ENCODE measurements at regions not wholly inside any gene's neighbourhood (a gene's known extent, or its start where the extent isn't known, plus 50 kb on each side); places are given as distances from the start of the nearest gene placed in this dataset.

- TF ChIP-seq, protein P1, sequence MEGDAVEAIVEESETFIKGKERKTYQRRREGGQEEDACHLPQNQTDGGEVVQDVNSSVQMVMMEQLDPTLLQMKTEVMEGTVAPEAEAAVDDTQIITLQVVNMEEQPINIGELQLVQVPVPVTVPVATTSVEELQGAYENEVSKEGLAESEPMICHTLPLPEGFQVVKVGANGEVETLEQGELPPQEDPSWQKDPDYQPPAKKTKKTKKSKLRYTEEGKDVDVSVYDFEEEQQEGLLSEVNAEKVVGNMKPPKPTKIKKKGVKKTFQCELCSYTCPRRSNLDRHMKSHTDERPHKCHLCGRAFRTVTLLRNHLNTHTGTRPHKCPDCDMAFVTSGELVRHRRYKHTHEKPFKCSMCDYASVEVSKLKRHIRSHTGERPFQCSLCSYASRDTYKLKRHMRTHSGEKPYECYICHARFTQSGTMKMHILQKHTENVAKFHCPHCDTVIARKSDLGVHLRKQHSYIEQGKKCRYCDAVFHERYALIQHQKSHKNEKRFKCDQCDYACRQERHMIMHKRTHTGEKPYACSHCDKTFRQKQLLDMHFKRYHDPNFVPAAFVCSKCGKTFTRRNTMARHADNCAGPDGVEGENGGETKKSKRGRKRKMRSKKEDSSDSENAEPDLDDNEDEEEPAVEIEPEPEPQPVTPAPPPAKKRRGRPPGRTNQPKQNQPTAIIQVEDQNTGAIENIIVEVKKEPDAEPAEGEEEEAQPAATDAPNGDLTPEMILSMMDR (conservative IDR thresholded peaks at IDR 0.05; ENCODE audit: low read depth, low read length): no peak
- no peak for DNase-seq (ENCODE audit: low read depth)
- no peak overlapping the region for H3K4me3 ChIP-seq (ENCODE audit: low read depth, low read length)
These were observed 80.6 kb downstream of the RPL27A start for GRCh38 chr11:8763070-8763685.

DNA sequence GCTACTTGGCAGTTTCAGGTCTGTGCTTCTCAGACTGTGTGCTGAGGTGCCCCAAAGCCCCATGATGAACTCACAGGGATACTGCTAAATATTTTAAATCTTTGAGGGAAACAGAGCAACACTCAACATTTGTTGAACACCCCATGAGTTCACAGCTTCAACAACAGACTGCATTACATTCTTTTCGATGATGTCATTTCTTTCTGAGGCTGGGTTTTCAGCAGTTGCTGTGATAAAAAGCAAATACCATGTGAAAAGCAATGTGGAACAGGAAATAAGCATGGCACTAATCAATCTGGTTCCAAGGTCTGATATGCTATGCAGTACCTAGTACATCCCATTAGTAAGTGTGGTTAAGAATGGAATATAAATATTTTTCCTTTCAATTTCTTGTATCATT, 82.7 kb downstream of the RPL27A start:
- TF ChIP-seq, protein P1 (conservative IDR thresholded peaks at IDR 0.05; ENCODE audit: low read depth, low read length): no peak
- no peak overlapping the region for H3K4me3 ChIP-seq (ENCODE audit: low read depth, low read length)
- peak; percentile 27 for DNase-seq (ENCODE audit: low read depth)

DNA sequence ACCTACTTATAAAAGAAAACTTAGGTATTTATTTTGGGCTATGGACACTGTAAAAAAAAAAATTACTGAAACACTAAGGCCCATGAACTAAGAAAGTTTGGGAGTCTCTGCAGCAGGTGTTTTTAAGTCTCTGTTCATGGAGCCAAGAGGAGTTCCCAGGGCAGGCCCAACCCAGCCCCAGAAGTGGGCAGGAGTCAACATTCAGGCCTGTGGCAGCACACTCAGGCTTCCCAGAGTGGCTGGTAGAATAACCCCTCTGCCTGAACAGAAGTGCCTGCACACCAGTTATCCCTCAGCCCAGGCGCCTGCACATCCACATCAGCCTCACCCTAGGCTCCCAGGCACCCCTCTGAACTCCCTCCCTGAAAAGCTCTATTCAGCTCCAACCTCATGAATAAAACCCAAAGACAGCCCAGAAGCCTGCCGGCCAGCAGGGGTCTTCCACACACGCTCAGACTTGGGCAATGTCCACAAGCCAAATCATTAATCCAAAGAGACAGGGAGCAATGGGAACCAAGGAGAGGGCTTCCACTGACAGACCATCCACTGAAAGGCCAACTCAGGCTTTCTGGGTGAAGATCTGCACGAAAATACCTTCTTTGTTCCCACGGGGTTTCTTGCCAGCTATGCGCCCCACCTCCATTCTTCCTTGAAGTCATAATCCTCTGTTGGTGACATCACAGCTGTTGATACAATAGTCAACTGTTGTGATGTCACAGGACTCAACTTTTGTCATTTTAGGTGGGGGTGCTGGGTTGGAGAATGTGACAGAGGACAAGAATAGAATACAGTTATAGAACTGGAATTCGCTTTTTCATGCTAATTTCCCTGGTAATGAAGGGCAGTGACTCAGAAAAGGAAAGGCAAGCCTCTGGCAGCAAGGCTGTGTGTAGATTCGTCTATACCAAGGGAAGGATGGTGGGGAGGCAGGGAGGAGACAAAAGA, 83.7 kb downstream of the RPL27A start:
- TF ChIP-seq, protein P1 (conservative IDR thresholded peaks at IDR 0.05; ENCODE audit: low read depth, low read length): peak; percentile 3
- DNase-seq (ENCODE audit: low read depth): no peak
- H3K4me3 ChIP-seq (ENCODE audit: low read depth, low read length): no peak overlapping the region

GRCh38 chr11:8766988-8767374, 84.4 kb downstream of the RPL27A start:
- no peak overlapping the region for H3K4me3 ChIP-seq (ENCODE audit: low read depth, low read length)
- DNase-seq (ENCODE audit: low read depth): no peak
- TF ChIP-seq, protein P1 (conservative IDR thresholded peaks at IDR 0.05; ENCODE audit: low read depth, low read length): no peak

GRCh38 chr11:8767466-8768142, 85.0 kb downstream of the RPL27A start:
- no peak overlapping the region for H3K4me3 ChIP-seq (ENCODE audit: low read depth, low read length)
- TF ChIP-seq, protein P1 (conservative IDR thresholded peaks at IDR 0.05; ENCODE audit: low read depth, low read length): no peak
- no peak for DNase-seq (ENCODE audit: low read depth)

- DNase-seq (ENCODE audit: low read depth): peak; percentile 26
- H3K4me3 ChIP-seq (ENCODE audit: low read depth, low read length): no peak overlapping the region
- TF ChIP-seq, protein P1 (conservative IDR thresholded peaks at IDR 0.05; ENCODE audit: low read depth, low read length): peak; percentile 54
These were observed 86.2 kb downstream of the RPL27A start for GRCh38 chr11:8768625-8769333.

Data from epithelial cell of proximal tubule (primary cell).